ENCODE measurements at regions not wholly inside any gene's neighbourhood (a gene's known extent, or its start where the extent isn't known, plus 50 kb on each side); places are given as distances from the start of the nearest gene placed in this dataset.

DNA sequence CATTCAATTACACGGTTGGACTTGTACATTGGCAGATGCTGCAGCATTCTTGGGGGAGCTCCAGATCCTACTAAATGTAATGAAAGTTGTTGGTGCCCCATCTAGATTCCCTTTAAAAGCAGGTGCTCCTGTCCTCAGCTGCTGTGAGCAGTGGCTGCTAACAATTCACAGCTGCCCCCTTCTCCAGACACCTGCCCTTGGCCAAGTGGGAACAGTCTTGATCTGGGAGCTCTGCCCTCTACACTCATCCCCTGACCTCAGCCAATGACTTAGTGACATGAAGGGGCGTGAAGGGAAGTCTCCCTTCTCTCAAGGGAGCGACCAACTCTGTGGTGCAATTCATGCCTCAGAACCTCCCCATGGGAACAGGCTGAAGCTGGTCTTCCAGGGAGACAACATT lies 125.7 kb downstream of the EIF4E start:
- no peak for DNase-seq (ENCODE audit: low read depth in 2 of 2)
- H3K4me3 ChIP-seq (replicated peaks in 1 of 2; ENCODE audit: low read depth in 2 of 2, low read length in 2 of 2) = no peak overlapping the region
- TF ChIP-seq, protein P1, sequence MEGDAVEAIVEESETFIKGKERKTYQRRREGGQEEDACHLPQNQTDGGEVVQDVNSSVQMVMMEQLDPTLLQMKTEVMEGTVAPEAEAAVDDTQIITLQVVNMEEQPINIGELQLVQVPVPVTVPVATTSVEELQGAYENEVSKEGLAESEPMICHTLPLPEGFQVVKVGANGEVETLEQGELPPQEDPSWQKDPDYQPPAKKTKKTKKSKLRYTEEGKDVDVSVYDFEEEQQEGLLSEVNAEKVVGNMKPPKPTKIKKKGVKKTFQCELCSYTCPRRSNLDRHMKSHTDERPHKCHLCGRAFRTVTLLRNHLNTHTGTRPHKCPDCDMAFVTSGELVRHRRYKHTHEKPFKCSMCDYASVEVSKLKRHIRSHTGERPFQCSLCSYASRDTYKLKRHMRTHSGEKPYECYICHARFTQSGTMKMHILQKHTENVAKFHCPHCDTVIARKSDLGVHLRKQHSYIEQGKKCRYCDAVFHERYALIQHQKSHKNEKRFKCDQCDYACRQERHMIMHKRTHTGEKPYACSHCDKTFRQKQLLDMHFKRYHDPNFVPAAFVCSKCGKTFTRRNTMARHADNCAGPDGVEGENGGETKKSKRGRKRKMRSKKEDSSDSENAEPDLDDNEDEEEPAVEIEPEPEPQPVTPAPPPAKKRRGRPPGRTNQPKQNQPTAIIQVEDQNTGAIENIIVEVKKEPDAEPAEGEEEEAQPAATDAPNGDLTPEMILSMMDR (IDR thresholded peaks at IDR 0.05; ENCODE audit: low read depth, low read length) = no peak

- no peak overlapping the region for H3K4me3 ChIP-seq (replicated peaks in 1 of 2; ENCODE audit: low read depth in 2 of 2, low read length in 2 of 2)
- DNase-seq (ENCODE audit: low read depth in 2 of 2) = peak; percentile 23 to 36
Measured at GRCh38 chr4:98802770-98803198, 126.1 kb downstream of the EIF4E start.

DNA sequence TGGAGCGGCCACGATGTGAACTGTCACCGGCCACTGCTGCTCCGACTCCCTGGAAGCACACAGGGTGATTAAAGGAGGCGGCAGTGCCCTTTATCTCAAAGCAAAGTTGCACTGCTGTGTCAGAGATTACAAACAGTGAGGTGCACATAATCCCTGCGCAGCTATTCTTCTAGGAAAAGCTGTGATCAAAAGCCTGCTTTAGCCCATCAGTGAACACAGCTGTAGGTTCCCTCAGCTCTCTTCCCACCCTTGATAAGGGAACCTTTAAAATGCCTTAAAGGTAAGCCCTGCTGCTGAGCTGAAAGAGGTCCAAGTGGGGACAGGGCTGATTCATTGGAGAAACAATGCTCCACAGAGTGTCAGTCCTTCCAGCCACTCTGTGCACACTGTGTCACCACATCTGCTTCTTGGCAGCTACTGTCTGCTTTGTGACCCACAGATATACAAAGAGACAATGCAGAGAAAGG lies 127.6 kb downstream of the EIF4E start:
- DNase-seq (ENCODE audit: low read depth in 2 of 2) = no peak
- H3K4me3 ChIP-seq (replicated peaks in 1 of 2; ENCODE audit: low read depth in 2 of 2, low read length in 2 of 2) = no peak overlapping the region
- TF ChIP-seq, protein P1 (IDR thresholded peaks at IDR 0.05; ENCODE audit: low read depth, low read length) = no peak

More at GRCh38 chr4:98802770-98803198, 126.1 kb downstream of the EIF4E start:
- TF ChIP-seq, protein P1 (IDR thresholded peaks at IDR 0.05; ENCODE audit: low read depth, low read length) = no peak

DNA sequence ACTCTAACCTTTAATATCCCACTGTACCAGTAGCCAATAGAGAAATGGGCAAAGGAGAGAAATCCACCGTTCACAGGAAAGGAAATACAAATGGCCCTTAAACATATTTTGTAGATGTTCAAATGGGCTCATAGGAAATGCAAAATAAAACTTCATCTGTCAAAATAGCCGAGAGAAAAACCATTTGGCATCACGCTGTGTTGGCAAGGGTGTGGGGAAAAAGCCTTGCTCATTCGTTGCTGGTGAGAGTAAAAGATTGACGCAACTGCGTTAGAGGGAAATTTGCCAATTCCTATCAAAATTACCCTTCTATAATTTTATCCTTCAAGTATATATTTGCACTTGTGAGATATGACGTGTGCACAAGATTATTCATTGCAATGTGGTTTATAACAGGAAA lies 131.9 kb downstream of the EIF4E start:
- TF ChIP-seq, protein P1 (IDR thresholded peaks at IDR 0.05; ENCODE audit: low read depth, low read length) = no peak
- H3K4me3 ChIP-seq (replicated peaks in 1 of 2; ENCODE audit: low read depth in 2 of 2, low read length in 2 of 2) = no peak overlapping the region
- DNase-seq (ENCODE audit: low read depth in 2 of 2) = no peak

GRCh38 chr4:98794565-98795205 lies 134.2 kb downstream of the EIF4E start:
- TF ChIP-seq, protein P1 (IDR thresholded peaks at IDR 0.05; ENCODE audit: low read depth, low read length) = no peak
- peak; percentile 40 to 49 for DNase-seq (ENCODE audit: low read depth in 2 of 2)

DNA sequence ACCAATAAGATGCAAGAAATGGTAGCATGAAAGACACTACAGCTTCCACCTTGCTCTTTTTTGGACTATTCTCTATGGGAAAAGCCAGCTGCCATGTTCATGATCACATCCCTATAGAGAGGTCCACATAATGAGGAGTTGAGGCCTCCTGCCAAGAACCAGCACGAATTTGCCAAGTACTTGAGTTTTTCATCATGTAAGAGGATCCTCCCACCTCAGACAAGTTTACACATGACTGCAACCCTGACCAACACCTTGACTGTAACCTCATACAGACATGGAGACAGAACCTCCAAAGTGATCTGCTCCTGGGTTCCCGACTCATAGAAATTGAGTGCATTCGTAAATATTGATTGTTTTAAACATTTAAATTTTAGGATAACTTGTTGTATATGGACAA lies 135.2 kb upstream of the TSPAN5 start:
- DNase-seq (ENCODE audit: low read depth in 2 of 2) = no peak
- H3K4me3 ChIP-seq (replicated peaks in 1 of 2; ENCODE audit: low read depth in 2 of 2, low read length in 2 of 2) = no peak overlapping the region
- TF ChIP-seq, protein P1 (IDR thresholded peaks at IDR 0.05; ENCODE audit: low read depth, low read length) = no peak

More at GRCh38 chr4:98794565-98795205, 134.2 kb downstream of the EIF4E start:
- no peak overlapping the region for H3K4me3 ChIP-seq (replicated peaks in 1 of 2; ENCODE audit: low read depth in 2 of 2, low read length in 2 of 2)

Data from cardiac fibroblast (primary cell).